GM23338 (cell line): ENCODE measurements at regions not wholly inside any gene's neighbourhood (a gene's known extent, or its start where the extent isn't known, plus 50 kb on each side); places are given as distances from the start of the nearest gene placed in this dataset.

Experiments used
- CTCF ChIP-seq, 2 experiments: fragments of 200-600 bp in 1 of 2; sonication (generic) in 1 of 2; conservative IDR thresholded peaks; 2 replicates each; pipeline versions ENCODE4 v1.5.1 to v1.6.1; 2016 to 2017; ENCODE audit warnings: antibody characterized with exemption in 2 of 2, low read depth in 2 of 2, mild to moderate bottlenecking in 2 of 2, moderate library complexity in 1 of 2
- STAT1 ChIP-seq: IDR thresholded peaks from one replicate; pipeline ENCODE4 v1.6.1; 2016; ENCODE audit warnings: antibody characterized with exemption; ENCODE audit not compliant: unreplicated experiment

DNA sequence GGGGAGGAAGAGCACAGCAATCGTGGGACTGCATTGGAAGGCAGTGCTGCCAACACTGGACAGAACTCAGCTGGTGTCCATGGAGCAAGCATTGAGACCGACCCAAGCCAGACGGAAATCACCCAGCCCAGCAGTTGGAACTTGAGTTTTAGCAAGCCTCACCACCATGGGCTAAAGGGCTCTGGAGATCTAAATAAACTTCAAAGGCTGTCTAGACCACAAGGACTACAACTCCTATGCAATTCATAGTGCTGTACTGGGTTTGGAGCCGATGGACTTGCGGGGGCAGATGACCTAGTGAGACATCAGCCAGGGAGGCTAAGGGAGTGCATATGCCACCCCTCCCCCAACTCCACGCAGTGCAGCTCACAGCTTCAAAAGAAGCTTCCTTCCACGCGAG lies 243.6 kb upstream of the SLC39A10 start:
- TF ChIP-seq CTCF (conservative IDR thresholded peaks at IDR 0.05; ENCODE audit: low read depth in 2 of 2), result no peak
- no peak for TF ChIP-seq STAT1
